Astrocyte (in vitro differentiated cells and primary cell): ENCODE measurements at regions not wholly inside any gene's neighbourhood (a gene's known extent, or its start where the extent isn't known, plus 50 kb on each side); places are given as distances from the start of the nearest gene placed in this dataset.

Experiments used
- DNase-seq: peaks from one replicate; pipeline ENCODE4 v3.0.0-alpha.2; 2010; ENCODE audit warnings: low read depth
- FAIRE-seq: peaks from 2 replicates; lab custom pipeline; 2011; peaks lifted over from hg19 to GRCh38; lab: Jason Lieb, UNC
- H2AFZ ChIP-seq: 2 replicates; pipeline ENCODE4 v1.6.0; 2012; ENCODE audit warnings: low read depth, low read length, inconsistent platforms
- H3K27ac ChIP-seq: 2 replicates; pipeline ENCODE4 v1.5.1; 2011; ENCODE audit warnings: low read depth, low read length, inconsistent platforms
- H3K27me3 ChIP-seq: 2 replicates; pipeline ENCODE4 v1.6.0; 2011; ENCODE audit warnings: low read length, inconsistent platforms; ENCODE audit not compliant: insufficient read depth
- H3K36me3 ChIP-seq: 2 replicates; pipeline ENCODE4 v1.5.1; 2011; ENCODE audit warnings: low read length, inconsistent platforms; ENCODE audit not compliant: insufficient read depth
- H3K4me1 ChIP-seq: 2 replicates; pipeline ENCODE4 v1.5.1; 2011; ENCODE audit warnings: low read length, inconsistent platforms; ENCODE audit not compliant: insufficient read depth
- H3K4me2 ChIP-seq: 2 replicates; pipeline ENCODE4 v1.6.0; 2012; ENCODE audit warnings: low read length, inconsistent platforms
- H3K4me3 ChIP-seq: 2 replicates; pipeline ENCODE4 v1.5.1; 2011; ENCODE audit warnings: low read depth, mild to moderate bottlenecking, low read length, inconsistent platforms; ENCODE audit not compliant: insufficient read depth
- H3K79me2 ChIP-seq: 2 replicates; pipeline ENCODE4 v1.6.0; 2012; ENCODE audit warnings: mild to moderate bottlenecking, low read length, inconsistent platforms; ENCODE audit not compliant: insufficient read depth
- H3K9ac ChIP-seq: 2 replicates; pipeline ENCODE4 v1.6.0; 2012; ENCODE audit warnings: mild to moderate bottlenecking, low read length, inconsistent platforms
- H3K9me3 ChIP-seq: 2 replicates; pipeline ENCODE4 v1.5.1; 2012; ENCODE audit warnings: low read depth, mild to moderate bottlenecking, low read length, inconsistent platforms; ENCODE audit not compliant: insufficient read depth
- H4K20me1 ChIP-seq: 2 replicates; pipeline ENCODE4 v1.6.0; 2012; ENCODE audit warnings: low read length, inconsistent platforms; ENCODE audit not compliant: insufficient read depth
- H3K27ac Mint-ChIP-seq: one replicate; pipeline ENCODE4 v1.8.0; 2021; ENCODE audit warnings: mild to moderate bottlenecking, mixed read lengths; ENCODE audit not compliant: unreplicated experiment
- H3K27me3 Mint-ChIP-seq: one replicate; pipeline ENCODE4 v1.8.0; 2021; ENCODE audit warnings: low read depth, mixed read lengths; ENCODE audit not compliant: unreplicated experiment
- H3K36me3 Mint-ChIP-seq: one replicate; pipeline ENCODE4 v1.8.0; 2021; ENCODE audit warnings: low read depth, mixed read lengths; ENCODE audit not compliant: unreplicated experiment
- H3K4me1 Mint-ChIP-seq: one replicate; pipeline ENCODE4 v1.8.0; 2021; ENCODE audit warnings: low read depth, mixed read lengths; ENCODE audit not compliant: unreplicated experiment
- H3K4me3 Mint-ChIP-seq: one replicate; pipeline ENCODE4 v1.8.0; 2021; ENCODE audit warnings: mild to moderate bottlenecking, moderate library complexity, mixed read lengths; ENCODE audit not compliant: unreplicated experiment
- H3K9me3 Mint-ChIP-seq: one replicate; pipeline ENCODE4 v1.8.0; 2021; ENCODE audit warnings: mild to moderate bottlenecking, mixed read lengths; ENCODE audit not compliant: unreplicated experiment
- EZH2 ChIP-seq: IDR thresholded peaks from 2 replicates; pipeline ENCODE4 v1.6.1; 2012; ENCODE audit warnings: mild to moderate bottlenecking, low read length, inconsistent platforms; ENCODE audit not compliant: insufficient read depth
- TF ChIP-seq, protein P1 (sequence below): IDR thresholded peaks from 2 replicates; pipeline ENCODE4 v1.5.1; 2011; ENCODE audit warnings: low read depth, mild to moderate bottlenecking, inconsistent platforms, low read length, moderate library complexity; ENCODE audit not compliant: insufficient read depth

DNA sequence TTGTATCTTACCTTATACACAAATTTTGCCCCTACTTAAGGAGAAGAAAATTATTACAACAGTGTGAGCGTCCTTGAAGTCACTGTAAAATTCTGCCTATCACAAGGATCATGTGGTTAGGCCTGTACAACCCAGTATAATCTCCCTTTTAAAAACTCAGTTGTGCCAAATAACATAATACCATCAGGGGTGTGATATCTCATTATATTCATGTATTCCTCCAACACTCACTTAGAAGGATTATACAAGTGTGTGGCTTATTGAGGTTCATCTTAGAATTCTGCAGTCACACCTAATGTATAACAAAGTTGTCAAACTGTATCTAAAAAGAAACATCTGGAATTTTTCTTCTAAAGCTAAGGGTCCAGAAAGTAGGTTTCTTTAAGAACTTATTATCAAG, 998.8 kb upstream of the LRRTM1 start:
- Mint-ChIP-seq H3K9me3 (no peaks in the 10 kb centered on the region), H3K4me1 (peaks cover 7% of the 10 kb centered on the region), H3K4me3 (no peak overlapping the region), H3K36me3 (no peaks in the 10 kb centered on the region), H3K27ac (no peak overlapping the region), H3K27me3 (no peaks in the 10 kb centered on the region)
- TF ChIP-seq EZH2 = no peak
- TF ChIP-seq, protein P1, sequence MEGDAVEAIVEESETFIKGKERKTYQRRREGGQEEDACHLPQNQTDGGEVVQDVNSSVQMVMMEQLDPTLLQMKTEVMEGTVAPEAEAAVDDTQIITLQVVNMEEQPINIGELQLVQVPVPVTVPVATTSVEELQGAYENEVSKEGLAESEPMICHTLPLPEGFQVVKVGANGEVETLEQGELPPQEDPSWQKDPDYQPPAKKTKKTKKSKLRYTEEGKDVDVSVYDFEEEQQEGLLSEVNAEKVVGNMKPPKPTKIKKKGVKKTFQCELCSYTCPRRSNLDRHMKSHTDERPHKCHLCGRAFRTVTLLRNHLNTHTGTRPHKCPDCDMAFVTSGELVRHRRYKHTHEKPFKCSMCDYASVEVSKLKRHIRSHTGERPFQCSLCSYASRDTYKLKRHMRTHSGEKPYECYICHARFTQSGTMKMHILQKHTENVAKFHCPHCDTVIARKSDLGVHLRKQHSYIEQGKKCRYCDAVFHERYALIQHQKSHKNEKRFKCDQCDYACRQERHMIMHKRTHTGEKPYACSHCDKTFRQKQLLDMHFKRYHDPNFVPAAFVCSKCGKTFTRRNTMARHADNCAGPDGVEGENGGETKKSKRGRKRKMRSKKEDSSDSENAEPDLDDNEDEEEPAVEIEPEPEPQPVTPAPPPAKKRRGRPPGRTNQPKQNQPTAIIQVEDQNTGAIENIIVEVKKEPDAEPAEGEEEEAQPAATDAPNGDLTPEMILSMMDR = no peak
- Histone ChIP-seq H3K9ac (no peak overlapping the region), H3K27me3 (no peaks in the 10 kb centered on the region), H3K4me3 (no peak overlapping the region), H3K4me1 (no peaks in the 10 kb centered on the region), H3K9me3 (peaks cover 8% of the 10 kb centered on the region), H3K27ac (no peak overlapping the region), H3K36me3 (no peaks in the 10 kb centered on the region), H4K20me1 (no peaks in the 10 kb centered on the region), H2AFZ (no peak overlapping the region), H3K79me2 (no peaks in the 10 kb centered on the region), H3K4me2 (no peak overlapping the region)
- DNase-seq (no peak), FAIRE-seq (no peak)

DNA sequence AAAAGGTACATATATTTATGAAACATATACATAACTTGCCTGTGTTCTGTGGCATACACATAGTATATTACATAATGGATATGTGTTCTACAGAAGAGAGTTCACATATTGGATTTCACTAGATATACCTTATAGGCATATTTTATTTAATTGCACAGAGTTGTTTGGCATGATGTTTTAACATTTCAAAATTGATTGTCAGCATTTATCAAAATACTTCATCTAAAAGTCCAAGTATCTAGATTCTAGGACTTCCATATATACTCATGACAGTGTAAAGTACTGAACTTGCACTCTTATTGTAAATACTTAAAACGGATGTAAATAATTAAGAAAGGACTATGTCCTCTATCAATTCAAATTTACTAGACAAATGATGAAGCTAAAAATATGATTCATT, 995.3 kb upstream of the LRRTM1 start:
- no peak overlapping the region for H3K4me3 Mint-ChIP-seq
- no peak for DNase-seq
- no peak overlapping the region for H3K4me3 ChIP-seq
- H3K4me2 ChIP-seq = no peak overlapping the region
- H3K9me3 Mint-ChIP-seq = no peaks in the 10 kb centered on the region
- H3K4me1 Mint-ChIP-seq = peaks cover 7% of the 10 kb centered on the region
- no peaks in the 10 kb centered on the region for H4K20me1 ChIP-seq
- peaks cover 5% of the 10 kb centered on the region for H3K9me3 ChIP-seq
- H3K9ac ChIP-seq = no peak overlapping the region
- FAIRE-seq = no peak
- no peaks in the 10 kb centered on the region for H3K36me3 ChIP-seq
- TF ChIP-seq, protein P1 = no peak
- no peak for TF ChIP-seq EZH2
- H2AFZ ChIP-seq = no peak overlapping the region
- no peak overlapping the region for H3K27ac Mint-ChIP-seq
- H3K36me3 Mint-ChIP-seq = no peaks in the 10 kb centered on the region
- no peaks in the 10 kb centered on the region for H3K27me3 ChIP-seq
- H3K4me1 ChIP-seq = no peaks in the 10 kb centered on the region
- H3K79me2 ChIP-seq = no peaks in the 10 kb centered on the region
- H3K27ac ChIP-seq = no peak overlapping the region
- H3K27me3 Mint-ChIP-seq = no peaks in the 10 kb centered on the region

DNA sequence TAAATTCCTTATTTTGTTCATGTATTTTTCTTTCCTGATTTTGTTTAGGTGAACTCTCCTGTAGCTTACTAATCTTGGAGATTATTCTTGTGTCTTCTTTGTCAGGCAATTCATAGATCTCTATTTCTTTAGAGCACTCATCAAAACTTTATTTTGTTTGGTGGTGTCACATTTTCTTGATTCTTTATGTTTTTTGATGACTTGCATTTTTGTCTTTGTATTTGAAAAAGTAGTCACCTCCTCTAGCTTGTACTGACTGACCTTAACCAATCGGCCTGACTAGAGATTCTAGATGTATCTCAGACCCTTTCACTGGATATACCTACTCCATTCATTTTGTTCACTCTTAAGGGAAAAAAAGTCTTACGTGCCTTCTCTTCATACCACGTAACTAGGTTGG, 986.3 kb upstream of the LRRTM1 start:
- Histone ChIP-seq H2AFZ (no peak overlapping the region), H3K36me3 (no peaks in the 10 kb centered on the region), H3K9me3 (no peaks in the 10 kb centered on the region), H3K27me3 (no peaks in the 10 kb centered on the region), H3K4me2 (no peak overlapping the region), H3K27ac (no peak overlapping the region), H3K4me1 (no peaks in the 10 kb centered on the region), H3K9ac (no peak overlapping the region), H4K20me1 (no peaks in the 10 kb centered on the region), H3K79me2 (no peaks in the 10 kb centered on the region), H3K4me3 (no peak overlapping the region)
- TF ChIP-seq, protein P1 = no peak
- TF ChIP-seq EZH2 = no peak
- peaks cover 4% of the 10 kb centered on the region for H3K9me3 Mint-ChIP-seq
- H3K27me3 Mint-ChIP-seq = no peaks in the 10 kb centered on the region
- DNase-seq (no peak), FAIRE-seq (no peak)
- H3K36me3 Mint-ChIP-seq = no peaks in the 10 kb centered on the region
- H3K4me3 Mint-ChIP-seq = no peak overlapping the region
- no peak overlapping the region for H3K27ac Mint-ChIP-seq
- no peaks in the 10 kb centered on the region for H3K4me1 Mint-ChIP-seq
